ENCODE measurements at regions not wholly inside any gene's neighbourhood (a gene's known extent, or its start where the extent isn't known, plus 50 kb on each side); places are given as distances from the start of the nearest gene placed in this dataset.

- BruUV-seq (replicated peaks) = no TSS peak
- Histone ChIP-seq H3K4me1 (ENCODE audit: control insufficient read depth, insufficient read depth, low read length) (no peaks in the 10 kb centered on the region), H3K27ac (ENCODE audit: low read length) (no peak overlapping the region), H3K4me3 (ENCODE audit: low read depth in 2 of 2, low read length in 2 of 2) (no peak overlapping the region), H3K27me3 (ENCODE audit: control insufficient read depth, insufficient read depth, low read length) (no peaks in the 10 kb centered on the region), H3K36me3 (ENCODE audit: control insufficient read depth, insufficient read depth, low read length) (no peaks in the 10 kb centered on the region), H3K9me3 (ENCODE audit: control insufficient read depth, insufficient read depth, low read depth, low read length) (no peaks in the 10 kb centered on the region)
- no peak for ATAC-seq
- POLR2A ChIA-PET = no interaction called here
- no peak for DNase-seq (ENCODE audit: low read depth, low spot score)
- CTCF ChIA-PET = no interaction called here
- in situ Hi-C loops (cut with HindIII; ENCODE audit: low pct_unique_long_range_greater_than_20kb, low sequenced_read_pairs) = no loop called here
- no peak for TF ChIP-seq CTCF (IDR thresholded peaks at IDR 0.05)
- TF ChIP-seq TCF7L2 (IDR thresholded peaks at IDR 0.05; ENCODE audit: low read depth, low read length) = no peak
- no peak for TF ChIP-seq POLR2AphosphoS5 (IDR thresholded peaks at IDR 0.05; ENCODE audit: low read depth, low read length)
- TF ChIP-seq, protein P1, sequence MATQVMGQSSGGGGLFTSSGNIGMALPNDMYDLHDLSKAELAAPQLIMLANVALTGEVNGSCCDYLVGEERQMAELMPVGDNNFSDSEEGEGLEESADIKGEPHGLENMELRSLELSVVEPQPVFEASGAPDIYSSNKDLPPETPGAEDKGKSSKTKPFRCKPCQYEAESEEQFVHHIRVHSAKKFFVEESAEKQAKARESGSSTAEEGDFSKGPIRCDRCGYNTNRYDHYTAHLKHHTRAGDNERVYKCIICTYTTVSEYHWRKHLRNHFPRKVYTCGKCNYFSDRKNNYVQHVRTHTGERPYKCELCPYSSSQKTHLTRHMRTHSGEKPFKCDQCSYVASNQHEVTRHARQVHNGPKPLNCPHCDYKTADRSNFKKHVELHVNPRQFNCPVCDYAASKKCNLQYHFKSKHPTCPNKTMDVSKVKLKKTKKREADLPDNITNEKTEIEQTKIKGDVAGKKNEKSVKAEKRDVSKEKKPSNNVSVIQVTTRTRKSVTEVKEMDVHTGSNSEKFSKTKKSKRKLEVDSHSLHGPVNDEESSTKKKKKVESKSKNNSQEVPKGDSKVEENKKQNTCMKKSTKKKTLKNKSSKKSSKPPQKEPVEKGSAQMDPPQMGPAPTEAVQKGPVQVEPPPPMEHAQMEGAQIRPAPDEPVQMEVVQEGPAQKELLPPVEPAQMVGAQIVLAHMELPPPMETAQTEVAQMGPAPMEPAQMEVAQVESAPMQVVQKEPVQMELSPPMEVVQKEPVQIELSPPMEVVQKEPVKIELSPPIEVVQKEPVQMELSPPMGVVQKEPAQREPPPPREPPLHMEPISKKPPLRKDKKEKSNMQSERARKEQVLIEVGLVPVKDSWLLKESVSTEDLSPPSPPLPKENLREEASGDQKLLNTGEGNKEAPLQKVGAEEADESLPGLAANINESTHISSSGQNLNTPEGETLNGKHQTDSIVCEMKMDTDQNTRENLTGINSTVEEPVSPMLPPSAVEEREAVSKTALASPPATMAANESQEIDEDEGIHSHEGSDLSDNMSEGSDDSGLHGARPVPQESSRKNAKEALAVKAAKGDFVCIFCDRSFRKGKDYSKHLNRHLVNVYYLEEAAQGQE (IDR thresholded peaks at IDR 0.05; ENCODE audit: insufficient read depth in 1 of 2, low read depth in 2 of 2, low read length in 1 of 2) = no peak
- TF ChIP-seq SIN3A (IDR thresholded peaks at IDR 0.05; ENCODE audit: borderline replicate concordance, insufficient read depth, low read depth, low read length) = no peak
- intact Hi-C loops (cut with micrococcal nuclease; ENCODE audit: unreplicated experiment) = no loop called here
Observed at GRCh38 chr16:59478838-59479237, 744.7 kb upstream of the GOT2 start.

DNA sequence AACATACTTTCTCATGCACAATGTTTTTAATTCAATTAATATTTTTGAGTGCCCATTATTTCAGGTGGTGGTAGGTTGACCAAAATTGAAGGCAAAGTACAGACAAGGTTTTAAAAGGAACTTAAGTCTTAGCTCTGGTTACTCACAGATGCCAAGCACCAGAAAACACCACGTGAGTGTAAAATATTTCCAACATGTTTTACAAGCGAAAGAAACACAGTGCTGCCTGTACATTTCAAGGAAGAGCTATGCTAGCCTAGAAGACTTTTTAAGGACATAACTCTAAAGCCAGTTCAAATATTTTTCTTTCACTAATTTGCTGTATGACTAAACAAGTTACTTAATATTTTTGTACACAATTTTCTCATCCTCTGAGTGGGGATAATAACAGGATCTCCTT, 736.4 kb upstream of the GOT2 start:
- no peaks in the 10 kb centered on the region for H3K9me3 ChIP-seq (ENCODE audit: control insufficient read depth, insufficient read depth, low read depth, low read length)
- no peak for TF ChIP-seq TCF7L2 (IDR thresholded peaks at IDR 0.05; ENCODE audit: low read depth, low read length)
- TF ChIP-seq SIN3A (IDR thresholded peaks at IDR 0.05; ENCODE audit: borderline replicate concordance, insufficient read depth, low read depth, low read length) = no peak
- CTCF ChIA-PET = no interaction called here
- POLR2A ChIA-PET = no interaction called here
- DNase-seq (ENCODE audit: low read depth, low spot score) (no peak), ATAC-seq (no peak)
- H3K27me3 ChIP-seq (ENCODE audit: control insufficient read depth, insufficient read depth, low read length) = no peaks in the 10 kb centered on the region
- BruUV-seq (replicated peaks) = no TSS peak
- no peak overlapping the region for H3K4me3 ChIP-seq (ENCODE audit: low read depth in 2 of 2, low read length in 2 of 2)
- H3K27ac ChIP-seq (ENCODE audit: low read length) = no peak overlapping the region
- intact Hi-C loops (cut with micrococcal nuclease; ENCODE audit: unreplicated experiment) = no loop called here
- H3K4me1 ChIP-seq (ENCODE audit: control insufficient read depth, insufficient read depth, low read length) = no peaks in the 10 kb centered on the region
- H3K36me3 ChIP-seq (ENCODE audit: control insufficient read depth, insufficient read depth, low read length) = no peaks in the 10 kb centered on the region
- in situ Hi-C loops (cut with HindIII; ENCODE audit: low pct_unique_long_range_greater_than_20kb, low sequenced_read_pairs) = no loop called here

GRCh38 chr16:59469266-59469665, 735.1 kb upstream of the GOT2 start:
- BruUV-seq (replicated peaks) = no TSS peak
- Histone ChIP-seq H3K9me3 (ENCODE audit: control insufficient read depth, insufficient read depth, low read depth, low read length) (no peaks in the 10 kb centered on the region), H3K4me1 (ENCODE audit: control insufficient read depth, insufficient read depth, low read length) (no peaks in the 10 kb centered on the region), H3K36me3 (ENCODE audit: control insufficient read depth, insufficient read depth, low read length) (no peaks in the 10 kb centered on the region), H3K4me3 (ENCODE audit: low read depth in 2 of 2, low read length in 2 of 2) (no peak overlapping the region), H3K27me3 (ENCODE audit: control insufficient read depth, insufficient read depth, low read length) (no peaks in the 10 kb centered on the region), H3K27ac (ENCODE audit: low read length) (no peak overlapping the region)
- in situ Hi-C loops (cut with HindIII; ENCODE audit: low pct_unique_long_range_greater_than_20kb, low sequenced_read_pairs) (no loop called here), intact Hi-C loops (cut with micrococcal nuclease; ENCODE audit: unreplicated experiment) (no loop called here)
- DNase-seq (ENCODE audit: low read depth, low spot score) (no peak), ATAC-seq (no peak)
- ChIA-PET POLR2A (no interaction called here), CTCF (no interaction called here)
- TF ChIP-seq CTCF (IDR thresholded peaks at IDR 0.05) (no peak), POLR2AphosphoS5 (IDR thresholded peaks at IDR 0.05; ENCODE audit: low read depth, low read length) (no peak), TCF7L2 (IDR thresholded peaks at IDR 0.05; ENCODE audit: low read depth, low read length) (no peak), SIN3A (IDR thresholded peaks at IDR 0.05; ENCODE audit: borderline replicate concordance, insufficient read depth, low read depth, low read length) (no peak)
- TF ChIP-seq, protein P1 (IDR thresholded peaks at IDR 0.05; ENCODE audit: insufficient read depth in 1 of 2, low read depth in 2 of 2, low read length in 1 of 2) = no peak

Measured in Panc1 (cell line).